ENCODE measurements at regions not wholly inside any gene's neighbourhood (a gene's known extent, or its start where the extent isn't known, plus 50 kb on each side); places are given as distances from the start of the nearest gene placed in this dataset.

- no peak for TF ChIP-seq POLR2A (IDR thresholded peaks at IDR 0.05)
- no peak for TF ChIP-seq CTCF (IDR thresholded peaks at IDR 0.05)
Measured at GRCh38 chr14:106107703-106108102, 581.3 kb downstream of the TMEM121 start.

Data from heart left ventricle (tissue), 13 donors.